ENCODE measurements at regions not wholly inside any gene's neighbourhood (a gene's known extent, or its start where the extent isn't known, plus 50 kb on each side); places are given as distances from the start of the nearest gene placed in this dataset.

GRCh38 chr13:61188057-61188456, 227.6 kb downstream of the PCDH20 start:
- TF ChIP-seq CTCF (IDR thresholded peaks at IDR 0.05; ENCODE audit: insufficient read depth, low read length) = no peak
- no peak for DNase-seq (ENCODE audit: low read depth)
- H3K4me3 ChIP-seq (ENCODE audit: low read depth, low read length) = no peak overlapping the region

DNA sequence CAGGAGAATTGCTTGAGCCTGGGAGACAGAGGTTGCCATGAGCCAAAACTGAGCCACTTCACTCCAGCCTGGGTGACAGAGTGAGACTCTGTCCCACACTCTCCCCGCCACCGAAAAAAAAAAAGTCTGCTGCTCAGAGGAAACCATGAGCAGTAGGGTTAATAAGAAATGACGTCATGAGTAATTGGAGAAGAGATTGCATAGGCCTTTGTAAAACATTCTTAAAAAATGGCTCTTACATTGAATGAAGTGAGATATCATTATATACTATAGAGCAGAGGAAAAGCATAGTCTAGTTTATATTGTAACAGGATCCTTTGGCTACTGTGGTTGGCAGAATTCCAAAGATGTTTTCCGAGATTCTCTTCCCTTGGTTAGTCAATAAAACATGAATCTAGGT, 228.2 kb downstream of the PCDH20 start:
- H3K4me3 ChIP-seq (ENCODE audit: low read depth, low read length) = no peak overlapping the region
- no peak for TF ChIP-seq CTCF (IDR thresholded peaks at IDR 0.05; ENCODE audit: insufficient read depth, low read length)
- DNase-seq (ENCODE audit: low read depth) = no peak

- H3K4me3 ChIP-seq (ENCODE audit: low read depth, low read length) = no peak overlapping the region
- TF ChIP-seq CTCF (IDR thresholded peaks at IDR 0.05; ENCODE audit: insufficient read depth, low read length) = no peak
- DNase-seq (ENCODE audit: low read depth) = no peak
Observed at GRCh38 chr13:61183670-61184069, 232.0 kb downstream of the PCDH20 start.

- TF ChIP-seq CTCF (IDR thresholded peaks at IDR 0.05; ENCODE audit: insufficient read depth, low read length) = no peak
- H3K4me3 ChIP-seq (ENCODE audit: low read depth, low read length) = no peak overlapping the region
- DNase-seq (ENCODE audit: low read depth) = no peak
Observed at GRCh38 chr13:61180234-61180633, 235.4 kb downstream of the PCDH20 start.

GRCh38 chr13:61179741-61180140, 235.9 kb downstream of the PCDH20 start:
- no peak overlapping the region for H3K4me3 ChIP-seq (ENCODE audit: low read depth, low read length)
- TF ChIP-seq CTCF (IDR thresholded peaks at IDR 0.05; ENCODE audit: insufficient read depth, low read length) = no peak
- no peak for DNase-seq (ENCODE audit: low read depth)

DNA sequence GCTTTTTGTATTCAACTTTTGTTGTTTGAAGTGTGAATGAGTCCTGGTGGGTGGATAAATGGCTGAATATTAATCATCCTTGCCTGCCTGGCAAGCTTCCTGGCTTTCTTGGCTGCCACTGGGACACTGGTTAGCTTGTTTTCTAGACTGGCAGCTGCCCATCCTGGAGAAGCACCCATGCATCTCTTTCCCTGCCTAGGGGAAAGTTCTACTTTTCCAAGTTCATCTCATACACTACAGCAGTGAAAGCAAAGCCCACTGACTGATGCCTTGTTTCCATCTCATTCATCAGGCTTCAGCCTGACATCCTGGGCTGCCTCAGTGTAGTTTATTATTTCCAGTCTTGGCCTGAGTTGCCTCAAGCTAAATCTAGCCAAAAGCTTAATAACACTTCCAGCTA, 244.8 kb downstream of the PCDH20 start:
- no peak overlapping the region for H3K4me3 ChIP-seq (ENCODE audit: low read depth, low read length)
- no peak for DNase-seq (ENCODE audit: low read depth)
- TF ChIP-seq CTCF (IDR thresholded peaks at IDR 0.05; ENCODE audit: insufficient read depth, low read length) = no peak

DNA sequence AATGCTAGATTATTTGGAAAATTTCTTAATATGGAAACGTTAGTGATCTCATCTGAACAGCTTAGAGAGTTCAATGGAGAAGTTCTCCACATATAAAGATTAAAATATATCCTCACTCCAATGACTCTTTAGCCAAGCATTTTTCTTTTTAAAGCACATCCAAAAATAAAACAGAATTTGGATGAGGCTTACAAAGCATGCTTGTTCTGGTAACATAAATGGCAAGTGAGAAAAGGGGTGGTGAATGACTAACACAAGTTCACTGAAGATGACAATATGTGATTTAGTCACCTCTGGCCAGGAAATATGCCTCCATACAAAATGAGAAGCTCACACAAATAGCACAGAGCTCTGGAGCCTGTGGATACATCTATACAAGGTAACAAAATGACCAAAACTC, 253.0 kb downstream of the PCDH20 start:
- DNase-seq (ENCODE audit: low read depth) = peak; percentile 0
- no peak overlapping the region for H3K4me3 ChIP-seq (ENCODE audit: low read depth, low read length)
- TF ChIP-seq CTCF (IDR thresholded peaks at IDR 0.05; ENCODE audit: insufficient read depth, low read length) = no peak

All from fibroblast of the aortic adventitia (primary cell).